Activated T-cell treated with anti-CD3 and anti-CD28 coated beads, Interleukin-2, amount 50 U/mL, for 4 hours (primary cell): ENCODE measurements at regions not wholly inside any gene's neighbourhood (a gene's known extent, or its start where the extent isn't known, plus 50 kb on each side); places are given as distances from the start of the nearest gene placed in this dataset.

ENCODE experiments used
- ATAC-seq, 2 donors: fragments of 200-7000 bp; cut with Tn5 transposase; one replicate each; pipeline ENCODE4 v1.10.0; 2021
- DNase-seq: peaks from one replicate; pipeline ENCODE4 v3.0.0-alpha.2; 2020
- H3K27me3 Mint-ChIP-seq: one replicate; pipeline ENCODE4 v1.8.0; 2021; ENCODE audit warnings: low read depth, mixed read lengths
- H3K36me3 Mint-ChIP-seq: one replicate; pipeline ENCODE4 v1.8.0; 2022; ENCODE audit warnings: mixed read lengths; ENCODE audit not compliant: insufficient read depth
- H3K4me1 Mint-ChIP-seq: one replicate; pipeline ENCODE4 v1.8.0; 2021; ENCODE audit warnings: low read depth, mixed read lengths
- H3K4me3 Mint-ChIP-seq: one replicate; pipeline ENCODE4 v1.8.0; 2021; ENCODE audit warnings: mild to moderate bottlenecking, moderate library complexity, mixed read lengths
- H3K9me3 Mint-ChIP-seq: one replicate; pipeline ENCODE4 v1.8.0; 2021; ENCODE audit warnings: mixed read lengths

DNA sequence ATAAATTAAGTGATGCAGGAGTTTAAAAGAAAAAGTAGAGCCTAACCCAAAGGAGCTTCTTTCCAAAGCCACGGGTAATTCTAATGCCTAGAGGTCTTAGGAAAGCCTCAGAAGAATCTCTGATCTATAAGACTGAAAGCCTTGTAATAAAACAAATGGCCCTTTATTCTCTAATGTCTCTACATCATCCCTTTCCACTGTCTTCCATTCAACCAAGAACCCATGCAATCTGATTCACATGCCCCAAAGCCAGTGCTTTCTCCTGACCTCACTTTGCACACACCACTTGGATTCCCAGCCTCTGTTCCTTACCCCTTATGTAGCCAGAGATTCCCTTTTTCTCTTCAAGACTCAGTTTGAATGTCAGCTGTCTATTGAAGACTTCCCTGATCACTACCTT is 252.9 kb upstream of the NRSN1 start:
- DNase-seq, result no peak
- Mint-ChIP-seq H3K9me3 (no peaks in the 10 kb centered on the region), H3K4me1 (no peaks in the 10 kb centered on the region), H3K27me3 (no peaks in the 10 kb centered on the region), H3K4me3 (no peak overlapping the region), H3K36me3 (no peaks in the 10 kb centered on the region)
- no peak for ATAC-seq

DNA sequence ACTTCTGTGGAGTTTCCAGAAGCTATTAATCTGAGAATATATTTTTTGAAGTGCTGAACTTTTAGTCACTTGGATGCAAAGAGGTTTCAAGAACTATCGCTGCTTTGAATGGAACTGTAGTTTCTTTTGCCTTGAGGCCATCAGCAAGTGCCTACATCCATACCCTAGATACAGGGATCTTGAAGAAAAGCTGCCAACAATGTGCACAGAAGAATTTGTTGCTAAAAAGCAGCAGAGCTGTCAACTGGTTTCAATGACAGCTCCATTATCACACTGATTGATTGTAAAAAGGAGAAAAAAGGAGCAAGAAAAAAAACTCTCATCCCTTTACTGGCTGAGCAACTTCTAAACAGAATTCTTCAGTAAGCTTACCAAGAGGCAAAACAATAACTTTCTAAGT is 251.0 kb upstream of the NRSN1 start:
- Mint-ChIP-seq H3K4me1 (no peaks in the 10 kb centered on the region), H3K27me3 (no peaks in the 10 kb centered on the region)

DNA sequence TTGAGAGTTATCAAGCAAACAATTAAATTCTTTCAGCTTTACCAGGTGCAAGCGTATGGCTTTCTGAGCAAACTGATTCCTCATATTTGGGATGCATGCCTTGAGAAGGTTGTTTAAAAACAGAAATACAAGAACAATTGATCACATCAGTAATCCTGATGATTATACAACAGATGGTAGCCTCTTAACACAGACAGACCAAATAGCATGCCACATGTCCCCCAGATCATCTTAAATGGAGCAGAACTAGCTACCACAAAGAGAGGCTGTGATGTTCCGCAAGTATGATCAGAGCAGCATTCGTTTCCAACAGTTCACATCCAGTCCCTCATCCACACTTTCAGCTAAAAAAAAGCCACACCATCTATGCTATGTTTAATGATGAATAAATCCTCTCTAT is 246.2 kb upstream of the NRSN1 start:
- no peak for DNase-seq
- Mint-ChIP-seq H3K4me3 (no peak overlapping the region), H3K9me3 (no peaks in the 10 kb centered on the region), H3K4me1 (no peaks in the 10 kb centered on the region), H3K36me3 (no peaks in the 10 kb centered on the region), H3K27me3 (no peaks in the 10 kb centered on the region)
- no peak for ATAC-seq

More for the DNA sequence above, 251.0 kb upstream of the NRSN1 start:
- no peak for DNase-seq
- H3K4me3 Mint-ChIP-seq, result no peak overlapping the region
- no peaks in the 10 kb centered on the region for H3K9me3 Mint-ChIP-seq
- H3K36me3 Mint-ChIP-seq, result no peaks in the 10 kb centered on the region
- ATAC-seq, result no peak

DNA sequence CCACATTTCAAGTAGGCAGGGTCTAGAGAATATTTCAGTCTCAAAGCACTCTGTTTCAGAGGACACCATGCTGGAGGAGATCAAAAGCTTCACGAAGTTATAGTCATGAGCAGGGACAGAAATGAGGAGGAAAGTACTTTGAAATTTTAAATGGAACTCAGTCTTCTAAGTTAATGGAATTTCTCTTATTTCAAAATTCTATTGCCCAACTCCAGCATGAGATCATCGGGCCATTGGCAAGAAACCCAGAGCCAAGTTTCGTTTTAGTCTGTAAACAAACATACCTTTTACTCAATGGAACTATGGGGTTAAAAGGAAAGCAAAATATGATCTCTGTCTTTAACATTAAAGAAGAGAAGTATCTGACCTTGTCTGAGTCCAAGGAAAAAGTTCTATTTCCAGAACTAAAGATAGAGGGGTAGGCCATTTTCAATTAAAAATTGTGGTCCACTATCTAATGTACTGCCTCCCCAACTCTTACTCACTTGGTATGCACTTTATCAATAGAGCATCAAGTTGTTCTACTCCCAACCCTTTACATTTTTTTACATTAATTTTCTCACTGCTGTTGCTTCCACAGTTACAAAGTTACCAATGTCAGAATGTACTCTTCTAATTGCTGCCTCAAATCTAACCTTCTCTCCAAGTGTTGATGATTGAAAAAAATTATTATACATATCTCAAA is 235.3 kb upstream of the NRSN1 start:
- ATAC-seq (no peak), DNase-seq (no peak)
- H3K4me1 Mint-ChIP-seq, result no peaks in the 10 kb centered on the region
- no peaks in the 10 kb centered on the region for H3K9me3 Mint-ChIP-seq
- no peaks in the 10 kb centered on the region for H3K36me3 Mint-ChIP-seq
- H3K27me3 Mint-ChIP-seq, result no peaks in the 10 kb centered on the region
- H3K4me3 Mint-ChIP-seq, result no peak overlapping the region

DNA sequence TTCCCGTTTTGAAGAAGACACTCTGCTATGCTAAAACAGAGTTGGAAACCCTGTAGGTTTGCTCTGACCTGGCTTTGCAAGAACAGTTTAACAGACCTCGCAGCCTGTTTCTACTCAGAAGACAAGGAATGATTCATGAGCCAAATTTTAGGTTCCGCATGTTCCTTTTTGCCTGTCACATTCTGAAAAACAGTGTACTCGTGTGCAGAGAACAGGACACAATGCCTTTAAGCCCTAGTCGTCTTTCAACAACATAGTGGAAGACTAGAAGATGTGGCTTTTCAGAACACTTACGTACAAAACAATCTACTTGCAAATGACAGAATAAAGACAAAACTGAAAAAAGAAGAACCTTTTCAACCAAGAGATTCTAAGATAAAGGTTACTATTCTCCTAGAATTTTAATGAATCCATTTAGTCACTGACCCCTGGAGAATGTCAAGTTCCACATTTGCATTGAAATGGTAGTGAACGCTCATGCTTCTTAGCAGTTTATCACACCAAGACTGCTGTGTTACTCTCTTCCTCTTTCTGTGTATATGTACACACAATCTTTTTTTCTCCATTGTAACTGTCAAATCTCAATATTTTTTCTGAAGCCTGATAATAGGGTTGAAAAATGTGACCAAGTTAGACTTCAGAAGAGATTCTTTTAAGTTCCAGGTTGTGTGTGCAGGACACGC is 220.7 kb upstream of the NRSN1 start:
- Mint-ChIP-seq H3K27me3 (no peaks in the 10 kb centered on the region), H3K4me1 (no peaks in the 10 kb centered on the region), H3K36me3 (no peaks in the 10 kb centered on the region), H3K4me3 (no peak overlapping the region), H3K9me3 (no peaks in the 10 kb centered on the region)
- no peak for DNase-seq
- no peak for ATAC-seq

DNA sequence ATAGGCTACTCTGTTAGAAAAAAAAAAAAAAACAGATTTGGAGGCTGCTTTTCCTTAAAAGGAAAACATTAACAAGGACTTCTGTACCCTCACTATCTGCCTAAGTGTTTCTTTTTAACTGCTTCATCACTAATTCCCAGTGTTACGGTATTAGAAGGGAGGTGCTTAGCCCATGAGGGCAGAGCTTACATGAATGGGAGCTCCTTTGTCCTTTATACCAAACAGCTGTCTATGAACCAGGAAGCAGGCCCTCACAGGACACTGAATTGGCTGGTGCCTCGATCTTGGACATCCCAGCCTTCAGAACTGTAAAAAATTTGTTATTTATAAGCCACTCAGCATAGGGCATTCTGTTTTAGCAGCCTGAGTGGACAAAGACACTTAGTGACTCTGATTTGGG is 215.6 kb upstream of the NRSN1 start:
- Mint-ChIP-seq H3K9me3 (peaks cover 3% of the 10 kb centered on the region), H3K4me1 (no peaks in the 10 kb centered on the region), H3K27me3 (no peaks in the 10 kb centered on the region), H3K4me3 (no peak overlapping the region), H3K36me3 (no peaks in the 10 kb centered on the region)
- no peak for DNase-seq
- ATAC-seq, result no peak

DNA sequence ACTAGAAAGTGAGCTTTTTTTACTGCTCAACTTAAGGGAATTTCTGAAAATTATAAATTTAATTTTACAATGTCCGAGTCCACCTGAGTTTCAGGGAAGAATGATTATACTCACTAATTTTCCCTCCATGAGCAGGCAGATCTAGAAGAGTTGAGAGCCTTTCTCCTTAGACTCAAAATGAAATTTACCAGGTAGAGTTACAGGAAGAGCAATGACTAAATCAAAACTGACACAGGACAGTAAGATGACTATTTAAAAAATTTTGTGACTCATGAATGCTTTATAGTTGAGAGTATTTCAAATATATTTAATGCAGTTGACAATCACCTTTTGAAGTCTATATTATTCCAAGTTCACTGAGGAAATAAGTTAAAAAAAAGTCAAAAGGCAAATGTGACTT is 198.1 kb upstream of the NRSN1 start:
- no peaks in the 10 kb centered on the region for H3K9me3 Mint-ChIP-seq
- no peaks in the 10 kb centered on the region for H3K27me3 Mint-ChIP-seq
- no peak overlapping the region for H3K4me3 Mint-ChIP-seq
- no peaks in the 10 kb centered on the region for H3K4me1 Mint-ChIP-seq
- ATAC-seq (no peak), DNase-seq (no peak)
- no peaks in the 10 kb centered on the region for H3K36me3 Mint-ChIP-seq

DNA sequence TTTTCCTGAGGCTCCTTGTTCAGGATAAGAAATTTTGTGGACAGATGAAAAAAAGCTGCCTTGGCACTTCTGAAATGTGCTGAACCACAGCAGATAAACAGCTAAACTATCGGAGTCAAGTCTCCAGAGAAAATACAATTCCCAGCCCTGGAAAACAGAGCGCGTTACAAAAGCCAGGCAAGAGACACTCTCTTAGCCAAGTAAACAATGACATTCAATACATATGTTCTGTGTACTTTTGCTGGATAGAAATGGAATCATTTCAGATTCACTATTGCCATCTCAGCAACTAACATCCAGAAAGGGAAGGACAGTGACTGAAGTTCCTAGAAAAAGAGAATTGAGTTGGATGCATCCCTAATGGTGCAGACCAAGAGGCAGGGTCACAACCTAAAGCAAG is 196.8 kb upstream of the NRSN1 start:
- ATAC-seq, result no peak
- Mint-ChIP-seq H3K36me3 (no peaks in the 10 kb centered on the region), H3K4me1 (no peaks in the 10 kb centered on the region), H3K27me3 (no peaks in the 10 kb centered on the region), H3K4me3 (no peak overlapping the region), H3K9me3 (peaks cover 3% of the 10 kb centered on the region)
- DNase-seq, result no peak

DNA sequence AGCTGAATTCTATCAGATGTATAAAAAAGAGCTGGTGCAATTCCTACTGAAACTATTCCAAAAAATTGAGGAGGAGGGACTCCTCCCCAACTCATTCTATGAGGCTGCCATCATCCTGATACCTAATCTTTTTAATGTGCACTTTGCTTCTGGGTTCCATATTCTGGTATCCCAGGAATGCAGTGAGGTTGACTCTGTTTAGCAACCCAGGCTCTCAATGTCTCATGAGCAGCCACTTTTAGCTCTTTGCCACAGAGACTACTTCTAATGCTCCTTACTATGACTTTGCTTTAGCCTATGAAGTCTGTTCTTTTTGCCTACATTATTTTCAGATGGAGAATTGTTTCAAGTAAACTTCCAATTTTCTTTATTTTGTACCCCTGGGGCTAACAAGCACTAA is 185.5 kb upstream of the NRSN1 start:
- ATAC-seq, result no peak
- H3K4me1 Mint-ChIP-seq, result no peaks in the 10 kb centered on the region
- DNase-seq, result no peak
- no peak overlapping the region for H3K4me3 Mint-ChIP-seq
- H3K36me3 Mint-ChIP-seq, result no peaks in the 10 kb centered on the region
- H3K9me3 Mint-ChIP-seq, result peaks cover 3% of the 10 kb centered on the region
- no peaks in the 10 kb centered on the region for H3K27me3 Mint-ChIP-seq

DNA sequence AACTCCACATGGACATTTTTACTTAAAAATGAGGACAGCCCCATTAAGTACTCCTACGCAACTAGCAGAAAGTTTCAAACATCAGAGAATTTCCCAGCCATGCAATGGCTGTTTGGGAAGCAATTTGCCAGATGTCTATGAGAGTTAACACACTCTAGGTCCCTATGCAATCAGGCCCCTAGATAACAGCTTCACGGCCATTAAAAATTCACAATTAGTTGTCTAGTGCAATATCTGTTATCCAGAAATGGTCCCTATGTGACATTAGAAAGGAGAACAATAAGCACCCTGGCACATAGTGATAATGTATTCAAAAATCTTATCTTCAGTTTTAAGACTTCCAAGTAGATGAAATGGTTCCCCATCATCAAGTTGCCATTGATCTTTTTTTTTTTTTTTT is 174.3 kb upstream of the NRSN1 start:
- no peak for ATAC-seq
- H3K4me1 Mint-ChIP-seq, result no peaks in the 10 kb centered on the region
- H3K4me3 Mint-ChIP-seq, result no peak overlapping the region
- DNase-seq, result no peak
- no peaks in the 10 kb centered on the region for H3K27me3 Mint-ChIP-seq
- H3K9me3 Mint-ChIP-seq, result no peaks in the 10 kb centered on the region
- no peaks in the 10 kb centered on the region for H3K36me3 Mint-ChIP-seq

DNA sequence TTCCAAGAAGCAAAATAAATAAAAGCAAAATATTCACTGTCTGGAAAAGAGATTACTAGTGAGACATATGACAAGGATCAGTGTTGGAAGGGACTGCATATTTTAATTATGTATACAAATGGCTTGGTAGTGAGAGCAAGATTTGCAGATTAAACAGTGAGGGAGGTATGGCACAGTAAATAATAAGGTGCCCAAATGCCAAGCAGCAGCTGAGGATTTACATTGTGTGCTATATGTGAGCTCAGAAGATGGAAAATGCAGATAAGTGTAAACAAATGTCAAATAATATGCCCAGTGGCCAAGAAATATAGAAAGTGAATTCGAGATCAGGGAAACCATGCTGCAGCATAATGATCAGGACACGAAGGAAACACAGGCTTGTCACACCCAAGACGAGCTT is 173.8 kb upstream of the NRSN1 start:
- no peak for DNase-seq

DNA sequence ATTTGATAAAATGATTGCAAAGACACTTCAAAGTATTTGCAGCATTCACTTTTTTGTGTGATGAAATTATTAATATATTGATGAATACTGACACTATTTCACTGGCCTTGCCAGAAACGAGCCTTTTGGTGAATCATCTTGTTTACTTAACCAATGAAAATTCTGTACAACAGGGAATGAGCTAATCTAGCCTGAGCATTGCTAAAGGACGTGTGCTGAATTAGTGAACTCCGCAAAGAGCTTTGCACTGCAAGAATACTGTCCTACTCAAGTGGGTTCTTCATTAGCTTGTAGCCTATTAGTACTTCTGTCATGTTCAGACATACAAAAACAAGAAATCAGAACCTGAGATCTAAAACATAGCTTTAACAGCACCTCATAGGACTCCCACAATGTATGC is 172.0 kb upstream of the NRSN1 start:
- Mint-ChIP-seq H3K9me3 (no peaks in the 10 kb centered on the region), H3K4me1 (no peaks in the 10 kb centered on the region), H3K4me3 (no peak overlapping the region), H3K27me3 (no peaks in the 10 kb centered on the region), H3K36me3 (no peaks in the 10 kb centered on the region)
- no peak for ATAC-seq
- no peak for DNase-seq

More for the DNA sequence above, 173.8 kb upstream of the NRSN1 start:
- Mint-ChIP-seq H3K4me1 (no peaks in the 10 kb centered on the region), H3K4me3 (no peak overlapping the region), H3K9me3 (no peaks in the 10 kb centered on the region), H3K36me3 (no peaks in the 10 kb centered on the region), H3K27me3 (no peaks in the 10 kb centered on the region)
- ATAC-seq, result no peak

DNA sequence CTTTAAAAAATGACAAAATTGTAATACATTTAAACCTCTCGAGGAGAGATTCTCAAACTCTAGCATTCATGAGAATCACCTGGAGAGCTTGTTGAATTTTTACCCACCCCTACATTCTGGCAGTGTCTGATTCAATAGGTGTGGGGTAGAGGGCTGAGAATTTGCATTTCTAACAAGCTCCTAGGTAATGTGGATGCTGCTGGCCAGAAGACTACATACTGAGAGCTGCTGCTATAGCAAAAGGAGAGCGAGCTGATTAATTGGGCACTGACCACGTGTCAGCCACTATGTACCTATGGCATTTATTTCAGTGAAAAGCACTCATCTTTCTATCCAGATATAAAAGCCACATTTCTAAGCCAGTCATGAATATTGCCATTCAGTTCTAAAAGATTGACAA is 169.0 kb upstream of the NRSN1 start:
- Mint-ChIP-seq H3K9me3 (no peaks in the 10 kb centered on the region), H3K4me3 (no peak overlapping the region), H3K4me1 (no peaks in the 10 kb centered on the region), H3K27me3 (no peaks in the 10 kb centered on the region), H3K36me3 (no peaks in the 10 kb centered on the region)
- ATAC-seq, result no peak
- DNase-seq, result no peak

DNA sequence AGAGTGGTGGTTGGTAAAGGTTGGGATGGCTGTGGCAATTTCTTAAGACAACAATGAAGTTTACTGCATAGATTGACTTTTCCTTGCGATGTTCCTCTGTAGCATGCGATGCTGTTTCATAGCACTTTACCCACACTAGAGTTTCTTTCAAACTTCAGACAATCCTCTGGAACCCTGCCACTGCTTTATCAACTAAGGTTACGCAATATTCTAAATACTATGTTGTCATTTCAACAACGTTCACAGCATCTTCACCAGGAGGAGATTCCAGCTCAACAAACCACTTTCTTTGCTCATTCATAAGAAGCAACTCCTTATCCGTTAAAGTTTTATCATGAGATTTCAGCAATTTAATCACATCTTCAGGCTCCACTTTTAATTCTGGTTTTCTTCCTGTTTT is 161.2 kb upstream of the NRSN1 start:
- Mint-ChIP-seq H3K27me3 (no peaks in the 10 kb centered on the region), H3K4me1 (no peaks in the 10 kb centered on the region), H3K4me3 (no peak overlapping the region), H3K9me3 (peaks cover 8% of the 10 kb centered on the region), H3K36me3 (no peaks in the 10 kb centered on the region)
- DNase-seq (no peak), ATAC-seq (no peak)

DNA sequence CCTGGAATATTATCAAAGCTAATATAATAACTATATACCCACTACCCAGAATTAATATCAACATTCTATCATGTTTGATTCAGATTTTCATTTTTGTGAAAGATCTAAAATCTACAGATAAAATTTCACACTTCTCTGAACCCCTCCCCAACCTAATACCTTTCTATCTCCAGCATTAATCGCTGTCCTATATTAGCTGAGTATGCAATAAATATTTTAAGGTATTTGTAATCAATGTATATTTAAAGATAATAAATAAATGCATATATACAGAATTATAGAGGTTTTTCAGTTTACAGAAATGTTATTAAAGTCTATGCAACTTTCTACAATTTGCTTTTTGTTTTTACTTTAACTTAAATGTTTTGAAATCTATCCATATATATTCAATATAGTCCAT is 156.7 kb upstream of the NRSN1 start:
- ATAC-seq (no peak), DNase-seq (no peak)
- Mint-ChIP-seq H3K4me3 (no peak overlapping the region), H3K27me3 (no peaks in the 10 kb centered on the region), H3K4me1 (no peaks in the 10 kb centered on the region), H3K36me3 (no peaks in the 10 kb centered on the region), H3K9me3 (peaks cover 8% of the 10 kb centered on the region)
